GM12878 (cell line): ENCODE measurements at regions not wholly inside any gene's neighbourhood (a gene's known extent, or its start where the extent isn't known, plus 50 kb on each side); places are given as distances from the start of the nearest gene placed in this dataset.

Experiments
- ATAC-seq: fragments of 200-7000 bp; cut with Tn5 transposase; 3 replicates; pipeline ENCODE4 v1.9.1; 2020; ENCODE audit warnings: mild to moderate bottlenecking, moderate library complexity
- BruUV-seq: library from RNA; stranded (reverse); fragments of 400-500 nt; replicated peaks from 2 replicates; lab custom pipeline; 2021; lab: Mats Ljungman, UMichigan
- CTCF ChIA-PET: fragments of 300-600 bp; sonication (Branson Sonifier 250); formaldehyde crosslinking; extraction: SDS; loops from one replicate; lab custom pipeline; 2021; ENCODE audit warnings: inconsistent platforms; lab: Yijun Ruan, JAX
- POLR2A ChIA-PET: fragments of 350-600 bp; formaldehyde crosslinking; extraction: SDS; loops from one replicate; lab custom pipeline; 2021; ENCODE audit warnings: inconsistent platforms; lab: Charles Lee
- RAD21 ChIA-PET: fragments of 300-600 bp; sonication (Branson Sonifier 250); formaldehyde crosslinking; loops from one replicate; lab custom pipeline; 2023; ENCODE audit warnings: antibody characterized with exemption; ENCODE audit not compliant: unreplicated experiment; lab: Charles Lee
- SMC1A ChIA-PET: fragments of 300-600 bp; sonication (Branson Sonifier 250); formaldehyde crosslinking; loops from one replicate; lab custom pipeline; 2023; ENCODE audit not compliant: unreplicated experiment, uncharacterized antibody; lab: Charles Lee
- DNase-seq: peaks from one replicate; pipeline ENCODE4 v3.0.0-alpha.2; 2011; ENCODE audit warnings: low read depth, low spot score
- FAIRE-seq: peaks from 3 replicates; lab custom pipeline; 2011; peaks lifted over from hg19 to GRCh38; lab: Jason Lieb, UNC
- H2AFZ ChIP-seq: 2 replicates; pipeline ENCODE4 v1.6.0; 2011; ENCODE audit warnings: low read depth, low read length, control low read depth; ENCODE audit not compliant: control insufficient read depth
- H3K27ac ChIP-seq: 2 replicates; pipeline ENCODE4 v1.5.1; 2011; ENCODE audit warnings: control low read depth; ENCODE audit not compliant: control insufficient read depth, insufficient read depth
- H3K27me3 ChIP-seq, 2 experiments: replicated peaks in 1 of 2; 2 replicates each; pipeline versions ENCODE4 v1.6.0 to v1.6.1; 2011; ENCODE audit warnings: low read length in 1 of 2; ENCODE audit not compliant: control insufficient read depth in 2 of 2, insufficient read depth in 2 of 2
- H3K36me3 ChIP-seq, 2 experiments: 2 replicates each; pipeline ENCODE4 v1.5.1; 2011; ENCODE audit warnings: low read length in 1 of 2; ENCODE audit not compliant: control insufficient read depth in 2 of 2, insufficient read depth in 2 of 2
- H3K4me1 ChIP-seq: 2 replicates; pipeline ENCODE4 v1.6.1; 2011; ENCODE audit warnings: mild to moderate bottlenecking, low read length, moderate library complexity, mixed read lengths; ENCODE audit not compliant: control insufficient read depth, insufficient read depth
- H3K4me2 ChIP-seq: 2 replicates; pipeline ENCODE4 v1.6.0; 2011; ENCODE audit warnings: control low read depth; ENCODE audit not compliant: control insufficient read depth, insufficient read depth
- H3K4me3 ChIP-seq: fragments of 200-600 bp; sonication (generic); 2 replicates; pipeline ENCODE4 v1.5.1; 2016
- H3K79me2 ChIP-seq: 2 replicates; pipeline ENCODE4 v1.6.0; 2011; ENCODE audit warnings: low read length; ENCODE audit not compliant: control insufficient read depth, insufficient read depth
- H3K9ac ChIP-seq: 2 replicates; pipeline ENCODE4 v1.8.0; 2011; ENCODE audit warnings: low read length, control low read depth, mixed read lengths; ENCODE audit not compliant: control insufficient read depth, insufficient read depth
- H3K9me3 ChIP-seq: replicated peaks from 3 replicates; pipeline ENCODE4 v1.5.1; 2011; ENCODE audit warnings: mild to moderate bottlenecking, low read length; ENCODE audit not compliant: control insufficient read depth, insufficient read depth
- H4K20me1 ChIP-seq: 2 replicates; pipeline ENCODE4 v1.6.0; 2011; ENCODE audit not compliant: control insufficient read depth, insufficient read depth
- EP300 ChIP-seq, 2 experiments: fragments of 150-350 bp in 1 of 2; IDR thresholded peaks; 2 replicates each; pipeline ENCODE4 v1.6.1; 2011 to 2012; ENCODE audit warnings: low read depth in 2 of 2, low read length in 2 of 2, borderline replicate concordance in 1 of 2, improper control_type of control experiment in 1 of 2, inconsistent platforms in 1 of 2; ENCODE audit not compliant: control insufficient read depth in 1 of 2
- ESRRA ChIP-seq: IDR thresholded peaks from 2 replicates; pipeline ENCODE4 v1.6.1; 2012; ENCODE audit warnings: mild to moderate bottlenecking, low read length, improper control_type of control experiment
- ETV6 ChIP-seq, 2 experiments: fragments of 450-650 bp in 1 of 2; IDR thresholded peaks in 1 of 2; conservative IDR thresholded peaks in 1 of 2; 2 replicates each; pipeline ENCODE4 v1.6.1; 2014; ENCODE audit warnings: antibody characterized with exemption in 1 of 2, borderline replicate concordance in 1 of 2, low read depth in 1 of 2, mild to moderate bottlenecking in 1 of 2, moderate library complexity in 1 of 2
- POLR2A ChIP-seq: IDR thresholded peaks from 2 replicates; pipeline ENCODE4 v1.6.1; 2011; ENCODE audit warnings: low read depth, mild to moderate bottlenecking, low read length
- STAT3 ChIP-seq: IDR thresholded peaks from 2 replicates; pipeline ENCODE4 v1.6.1; 2011; ENCODE audit warnings: low read depth, low read length, improper control_type of control experiment
- YY1 ChIP-seq: IDR thresholded peaks from 2 replicates; pipeline ENCODE4 v1.6.1; 2011; ENCODE audit warnings: low read depth, mild to moderate bottlenecking, low read length
- WGBS: methylation state at CpG from one replicate; pipeline ENCODE4 v1.1.6; 2016; ENCODE audit warnings: low lambda C conversion rate; ENCODE audit not compliant: insufficient replicate concordance, insufficient coverage; ENCODE audit errors: missing lambda C conversion rate; 5-methylcytosine and 5-hydroxymethylcytosine counted together
- in situ Hi-C: fragments of 300-500 bp; cut with MboI; formaldehyde crosslinking; loops from 9 replicates; pipeline ENCODE4 v1.14.3; 2018; ENCODE audit warnings: mixed read lengths
- intact Hi-C: fragments of 100-400 bp; cut with micrococcal nuclease; formaldehyde crosslinking; loops from one replicate; pipeline ENCODE4 v1.14.2; 2022; ENCODE audit not compliant: unreplicated experiment

GRCh38 chr1:183735069-183735860 is 69.7 kb upstream of the RGL1 start:
- Histone ChIP-seq H3K27me3 (no peaks in the 10 kb centered on the region), H3K4me3 (no peak overlapping the region), H3K27ac (no peak overlapping the region), H2AFZ (no peak overlapping the region), H3K79me2 (no peaks in the 10 kb centered on the region), H3K4me1 (peaks cover 11% of the 10 kb centered on the region; the same call in 1 of the 2 replicates), H3K36me3 (no peaks in the 10 kb centered on the region), H3K9me3 (no peaks in the 10 kb centered on the region), H3K4me2 (no peak overlapping the region), H4K20me1 (no peaks in the 10 kb centered on the region), H3K9ac (no peak overlapping the region)
- intact Hi-C loops = no loop called here
- no peak for DNase-seq
- CTCF ChIA-PET = interaction anchor here (1.1 to 1.5 kb wide), 3 partner anchors 50 to 181 kb away, joined by 3 to 8 read pairs (median 4); no protein-coding TSS in a partner anchor
- FAIRE-seq = no peak
- no peak for ATAC-seq
- POLR2A ChIA-PET = no interaction called here
- BruUV-seq = no TSS peak
- 5% methylated on average over 1 of the region's 1 CpG for WGBS
- in situ Hi-C loops = no loop called here
- TF ChIP-seq POLR2A (no peak), ETV6 (conservative IDR thresholded peaks at IDR 0.05 in 1 of 2, IDR thresholded peaks at IDR 0.05 in 1 of 2; ENCODE audit: borderline replicate concordance in 1 of 2, low read depth in 1 of 2) (no peak), EP300 (IDR thresholded peaks at IDR 0.05; ENCODE audit: borderline replicate concordance in 1 of 2, control insufficient read depth in 1 of 2, low read depth in 2 of 2, low read length in 2 of 2) (no peak), STAT3 (no peak), YY1 (no peak), ESRRA (no peak)
- RAD21 ChIA-PET = interaction anchor here (1.5 kb wide), 1 partner anchor 180 kb away, joined by 4 read pairs; no protein-coding TSS in a partner anchor
- SMC1A ChIA-PET = interaction anchor here (0.7 to 1.9 kb wide), 3 partner anchors 48 to 91 kb away, joined by 3 to 5 read pairs (median 3); no protein-coding TSS in a partner anchor
